Smooth muscle cell (in vitro differentiated cells): ENCODE measurements at regions not wholly inside any gene's neighbourhood (a gene's known extent, or its start where the extent isn't known, plus 50 kb on each side); places are given as distances from the start of the nearest gene placed in this dataset.

Source experiments
- DNase-seq: peaks from one replicate; lab custom pipeline; 2025; ENCODE audit not compliant: unreplicated experiment; lab: John Stamatoyannopoulos, UW
- H2AFZ ChIP-seq: fragments of 200-600 bp; sonication (generic); 2 replicates; pipeline ENCODE4 v1.6.0; 2016; ENCODE audit warnings: antibody characterized with exemption, low read depth, mild to moderate bottlenecking
- H3F3A ChIP-seq: fragments of 200-600 bp; sonication (generic); 2 replicates; pipeline ENCODE4 v1.6.0; 2017; ENCODE audit warnings: antibody characterized with exemption, low read depth
- H3K27ac ChIP-seq: fragments of 200-600 bp; sonication (generic); 2 replicates; pipeline ENCODE4 v1.5.1; 2016; ENCODE audit warnings: low read depth, mild to moderate bottlenecking
- H3K27me3 ChIP-seq: fragments of 200-600 bp; sonication (generic); 2 replicates; pipeline ENCODE4 v1.6.1; 2016; ENCODE audit warnings: low read depth, mild to moderate bottlenecking
- H3K36me3 ChIP-seq: fragments of 200-600 bp; sonication (generic); 2 replicates; pipeline ENCODE4 v1.5.1; 2016; ENCODE audit warnings: low read depth
- H3K4me1 ChIP-seq: fragments of 200-600 bp; sonication (generic); 2 replicates; pipeline ENCODE4 v1.5.1; 2016; ENCODE audit warnings: low read depth
- H3K4me2 ChIP-seq: fragments of 200-600 bp; sonication (generic); 2 replicates; pipeline ENCODE4 v1.6.0; 2016; ENCODE audit warnings: mild to moderate bottlenecking
- H3K4me3 ChIP-seq: fragments of 200-600 bp; sonication (generic); 2 replicates; pipeline ENCODE4 v1.5.1; 2016; ENCODE audit warnings: mild to moderate bottlenecking
- H3K79me2 ChIP-seq: fragments of 200-600 bp; sonication (generic); 2 replicates; pipeline ENCODE4 v1.6.0; 2016; ENCODE audit warnings: low read depth, mild to moderate bottlenecking
- H3K9ac ChIP-seq: fragments of 200-600 bp; sonication (generic); 2 replicates; pipeline ENCODE4 v1.6.0; 2016; ENCODE audit warnings: low read depth
- H3K9me3 ChIP-seq: fragments of 200-600 bp; sonication (generic); replicated peaks from 2 replicates; pipeline ENCODE4 v1.5.1; 2016; ENCODE audit warnings: low read depth
- H4K20me1 ChIP-seq: fragments of 200-600 bp; sonication (generic); 2 replicates; pipeline ENCODE4 v1.6.0; 2016; ENCODE audit warnings: low read depth
- WGBS: methylation state at CpG from one replicate; pipeline ENCODE4 v1.1.7; 2016; ENCODE audit warnings: low lambda C conversion rate; 5-methylcytosine and 5-hydroxymethylcytosine counted together
- TF ChIP-seq, protein P1 (sequence below): fragments of 200-600 bp; sonication (generic); IDR thresholded peaks from 2 replicates; pipeline ENCODE4 v1.5.1; 2017; ENCODE audit warnings: borderline replicate concordance, mild to moderate bottlenecking, antibody characterized with exemption; ENCODE audit not compliant: insufficient read depth, poor library complexity, severe bottlenecking

DNA sequence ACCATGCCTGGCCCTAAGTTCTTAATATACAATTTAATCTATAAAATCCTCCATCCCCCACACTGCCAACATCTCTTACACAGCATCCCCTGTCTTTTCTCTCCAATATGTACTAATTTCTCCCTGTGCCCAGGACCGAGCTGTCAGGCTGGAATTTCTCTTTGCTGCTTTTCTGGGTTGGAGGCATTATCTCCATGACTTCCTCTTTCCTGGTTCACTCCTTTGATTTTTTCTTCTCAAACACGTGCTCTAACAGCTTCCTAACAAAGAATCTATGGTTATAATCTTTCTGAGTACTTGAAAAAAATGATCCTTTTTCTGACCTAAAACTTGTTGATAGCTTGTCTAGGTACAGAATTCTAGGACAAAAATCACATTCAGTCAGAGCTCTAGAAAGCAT lies 112.8 kb downstream of the C1D start:
- Histone ChIP-seq H3K4me2 (no peak overlapping the region), H4K20me1 (no peaks in the 10 kb centered on the region), H2AFZ (no peak overlapping the region), H3F3A (no peaks in the 10 kb centered on the region), H3K79me2 (no peaks in the 10 kb centered on the region), H3K9ac (no peak overlapping the region), H3K4me1 (peaks cover 9% of the 10 kb centered on the region), H3K36me3 (no peaks in the 10 kb centered on the region), H3K27me3 (peaks cover 11% of the 10 kb centered on the region), H3K4me3 (no peak overlapping the region), H3K9me3 (no peaks in the 10 kb centered on the region), H3K27ac (no peak overlapping the region)
- TF ChIP-seq, protein P1, sequence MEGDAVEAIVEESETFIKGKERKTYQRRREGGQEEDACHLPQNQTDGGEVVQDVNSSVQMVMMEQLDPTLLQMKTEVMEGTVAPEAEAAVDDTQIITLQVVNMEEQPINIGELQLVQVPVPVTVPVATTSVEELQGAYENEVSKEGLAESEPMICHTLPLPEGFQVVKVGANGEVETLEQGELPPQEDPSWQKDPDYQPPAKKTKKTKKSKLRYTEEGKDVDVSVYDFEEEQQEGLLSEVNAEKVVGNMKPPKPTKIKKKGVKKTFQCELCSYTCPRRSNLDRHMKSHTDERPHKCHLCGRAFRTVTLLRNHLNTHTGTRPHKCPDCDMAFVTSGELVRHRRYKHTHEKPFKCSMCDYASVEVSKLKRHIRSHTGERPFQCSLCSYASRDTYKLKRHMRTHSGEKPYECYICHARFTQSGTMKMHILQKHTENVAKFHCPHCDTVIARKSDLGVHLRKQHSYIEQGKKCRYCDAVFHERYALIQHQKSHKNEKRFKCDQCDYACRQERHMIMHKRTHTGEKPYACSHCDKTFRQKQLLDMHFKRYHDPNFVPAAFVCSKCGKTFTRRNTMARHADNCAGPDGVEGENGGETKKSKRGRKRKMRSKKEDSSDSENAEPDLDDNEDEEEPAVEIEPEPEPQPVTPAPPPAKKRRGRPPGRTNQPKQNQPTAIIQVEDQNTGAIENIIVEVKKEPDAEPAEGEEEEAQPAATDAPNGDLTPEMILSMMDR: no peak
- 76% methylated on average over 2 of the region's 2 CpGs for WGBS
- DNase-seq: no peak

DNA sequence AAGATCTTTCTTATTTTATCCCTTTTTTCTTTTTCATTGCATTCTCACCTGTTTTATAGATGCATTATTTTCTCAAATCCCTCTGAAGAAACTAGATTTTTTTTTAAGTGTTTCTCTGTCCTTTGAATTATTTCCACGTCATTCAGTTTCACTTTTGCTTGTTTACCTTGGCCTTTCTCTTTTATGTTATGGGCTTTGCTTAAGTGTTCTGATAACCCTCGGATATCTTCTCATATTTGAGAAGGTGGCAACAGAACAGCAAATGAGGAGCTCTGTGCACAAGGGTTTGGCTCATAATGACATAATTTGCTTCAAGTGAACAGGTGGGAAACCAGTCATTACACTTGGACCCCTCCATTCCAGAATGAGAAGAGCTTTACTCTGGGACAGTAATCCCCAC lies 111.9 kb downstream of the C1D start:
- Histone ChIP-seq H2AFZ (no peak overlapping the region), H3K9ac (no peak overlapping the region), H3K4me3 (no peak overlapping the region), H3K27me3 (peaks cover 16% of the 10 kb centered on the region), H3F3A (no peaks in the 10 kb centered on the region), H3K4me2 (no peak overlapping the region), H3K36me3 (no peaks in the 10 kb centered on the region), H3K9me3 (no peaks in the 10 kb centered on the region), H4K20me1 (no peaks in the 10 kb centered on the region), H3K4me1 (peaks cover 6% of the 10 kb centered on the region), H3K79me2 (no peaks in the 10 kb centered on the region), H3K27ac (no peak overlapping the region)
- WGBS: 88% methylated on average over 2 of the region's 2 CpGs
- DNase-seq: no peak
- TF ChIP-seq, protein P1: no peak

DNA sequence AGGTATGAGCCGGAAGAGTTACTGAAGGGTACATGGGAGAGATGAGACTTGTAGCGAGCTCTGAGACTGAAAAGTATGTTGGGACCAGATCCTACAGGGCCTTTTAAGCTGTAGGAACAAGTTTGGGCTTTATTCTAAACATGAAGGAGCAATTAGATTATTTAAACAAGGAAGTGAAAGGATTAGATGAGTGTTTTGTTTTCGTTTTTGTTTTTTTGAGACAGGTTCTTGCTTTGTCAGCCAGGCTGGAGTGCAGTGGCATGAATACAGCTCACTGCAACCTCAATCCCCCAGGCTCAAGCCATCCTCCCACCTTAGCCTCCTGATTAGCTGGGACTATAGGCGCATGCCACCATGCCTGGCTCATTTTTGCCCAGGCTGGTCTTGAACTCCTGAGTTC lies 110.7 kb downstream of the C1D start:
- TF ChIP-seq, protein P1: no peak
- no peaks in the 10 kb centered on the region for H3F3A ChIP-seq
- no peak overlapping the region for H3K4me2 ChIP-seq
- no peak overlapping the region for H3K9ac ChIP-seq
- H3K4me3 ChIP-seq: no peak overlapping the region
- peaks cover 16% of the 10 kb centered on the region for H3K27me3 ChIP-seq
- H2AFZ ChIP-seq: no peak overlapping the region
- H3K36me3 ChIP-seq: no peaks in the 10 kb centered on the region
- no peaks in the 10 kb centered on the region for H3K79me2 ChIP-seq
- DNase-seq: no peak
- no peak overlapping the region for H3K27ac ChIP-seq
- 84% methylated on average over 4 of the region's 4 CpGs for WGBS
- no peaks in the 10 kb centered on the region for H4K20me1 ChIP-seq
- peaks cover under 1% of the 10 kb centered on the region for H3K4me1 ChIP-seq
- no peaks in the 10 kb centered on the region for H3K9me3 ChIP-seq

DNA sequence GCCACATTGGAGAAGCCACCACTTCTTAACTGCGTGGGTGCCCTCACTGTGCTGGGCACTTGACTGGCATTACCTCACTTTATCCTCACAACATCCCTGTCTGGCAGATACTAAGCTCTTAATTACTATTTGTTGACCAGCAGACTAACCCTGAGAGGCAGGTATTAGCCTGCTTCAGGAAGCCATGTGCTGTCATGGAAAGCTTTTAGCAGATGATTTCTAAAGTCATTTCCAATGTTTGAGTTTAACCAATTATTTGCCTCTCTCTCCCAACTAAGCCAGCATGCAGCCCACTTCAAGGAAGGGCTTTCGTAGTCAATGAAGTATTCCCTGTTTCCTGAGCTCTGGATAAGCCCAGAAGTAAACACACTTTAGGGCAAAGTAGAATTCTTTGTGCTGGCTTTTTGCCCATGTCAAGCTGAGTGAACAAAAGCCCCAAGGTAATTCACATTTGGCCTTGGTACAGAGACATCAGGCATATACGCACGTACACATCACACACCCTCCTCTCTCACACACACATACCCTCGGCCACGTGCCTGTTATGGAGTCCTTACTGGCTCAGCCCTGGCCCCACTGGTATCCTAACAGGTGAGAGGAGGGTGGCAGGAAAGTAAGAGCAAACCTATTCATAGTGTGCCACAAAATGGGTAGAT lies 108.6 kb downstream of the C1D start:
- Histone ChIP-seq H3K4me2 (no peak overlapping the region), H3K4me3 (no peak overlapping the region), H3K79me2 (no peaks in the 10 kb centered on the region), H3K4me1 (no peaks in the 10 kb centered on the region), H3K36me3 (no peaks in the 10 kb centered on the region), H4K20me1 (no peaks in the 10 kb centered on the region), H3K27ac (no peak overlapping the region), H3K9ac (no peak overlapping the region), H3K27me3 (peaks cover 16% of the 10 kb centered on the region), H2AFZ (no peak overlapping the region), H3F3A (no peaks in the 10 kb centered on the region), H3K9me3 (no peaks in the 10 kb centered on the region)
- TF ChIP-seq, protein P1: no peak
- no peak for DNase-seq
- WGBS: 82% methylated on average over 6 of the region's 6 CpGs
